PFSK-1 (cell line): ENCODE measurements at regions not wholly inside any gene's neighbourhood (a gene's known extent, or its start where the extent isn't known, plus 50 kb on each side); places are given as distances from the start of the nearest gene placed in this dataset.

Source experiments
- FOXP2 ChIP-seq: optimal IDR thresholded peaks from 2 replicates; pipeline ENCODE3; 2011; ENCODE audit warnings: borderline replicate concordance, control low read depth, inconsistent platforms; ENCODE audit not compliant: insufficient read depth; ENCODE audit errors: extremely low read length, extremely low read depth
- POLR2AphosphoS5 ChIP-seq: IDR thresholded peaks from 2 replicates; pipeline ENCODE4 v1.6.1; 2012; ENCODE audit warnings: low read depth, mild to moderate bottlenecking, control low read depth, low read length, moderate library complexity
- SIN3A ChIP-seq: IDR thresholded peaks from 2 replicates; pipeline ENCODE4 v1.6.1; 2012; ENCODE audit warnings: mild to moderate bottlenecking, low read length, moderate library complexity, borderline replicate concordance; ENCODE audit not compliant: insufficient read depth
- TAF1 ChIP-seq: IDR thresholded peaks from 2 replicates; pipeline ENCODE4 v1.6.1; 2012; ENCODE audit warnings: low read length, control low read depth, borderline replicate concordance; ENCODE audit not compliant: insufficient read depth
- TF ChIP-seq, protein P1 (sequence below), 2 experiments: IDR thresholded peaks; 2 replicates each; pipeline versions ENCODE4 v1.6.1 to v1.8.0; 2011 to 2012; ENCODE audit warnings: low read depth in 2 of 2, low read length in 2 of 2, control low read depth in 1 of 2, inconsistent platforms in 1 of 2, mild to moderate bottlenecking in 1 of 2, moderate library complexity in 1 of 2; ENCODE audit not compliant: insufficient read depth in 1 of 2

DNA sequence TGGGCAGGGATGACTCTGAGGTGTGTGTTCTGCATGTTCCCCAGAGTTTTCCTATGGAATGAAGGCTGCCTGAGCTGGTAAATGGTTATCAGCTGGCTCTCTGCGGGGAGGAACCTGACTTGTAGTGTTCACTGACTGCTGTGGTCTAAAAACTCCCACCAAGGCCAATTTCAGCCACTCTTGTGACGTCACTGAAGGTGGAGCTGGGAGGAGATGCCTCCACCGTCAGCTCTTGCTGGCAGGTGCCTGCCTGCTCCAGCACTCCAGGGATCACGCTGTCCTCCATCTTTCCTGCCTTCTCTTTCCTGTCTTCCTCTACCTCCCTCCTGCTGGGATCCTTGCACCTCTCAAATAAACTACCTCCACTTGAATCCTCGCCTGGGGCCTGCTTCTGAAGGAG lies 209.5 kb upstream of the HS6ST1 start:
- TF ChIP-seq POLR2AphosphoS5 (no peak), FOXP2 (no peak), SIN3A (no peak), TAF1 (no peak)
- TF ChIP-seq, protein P1, sequence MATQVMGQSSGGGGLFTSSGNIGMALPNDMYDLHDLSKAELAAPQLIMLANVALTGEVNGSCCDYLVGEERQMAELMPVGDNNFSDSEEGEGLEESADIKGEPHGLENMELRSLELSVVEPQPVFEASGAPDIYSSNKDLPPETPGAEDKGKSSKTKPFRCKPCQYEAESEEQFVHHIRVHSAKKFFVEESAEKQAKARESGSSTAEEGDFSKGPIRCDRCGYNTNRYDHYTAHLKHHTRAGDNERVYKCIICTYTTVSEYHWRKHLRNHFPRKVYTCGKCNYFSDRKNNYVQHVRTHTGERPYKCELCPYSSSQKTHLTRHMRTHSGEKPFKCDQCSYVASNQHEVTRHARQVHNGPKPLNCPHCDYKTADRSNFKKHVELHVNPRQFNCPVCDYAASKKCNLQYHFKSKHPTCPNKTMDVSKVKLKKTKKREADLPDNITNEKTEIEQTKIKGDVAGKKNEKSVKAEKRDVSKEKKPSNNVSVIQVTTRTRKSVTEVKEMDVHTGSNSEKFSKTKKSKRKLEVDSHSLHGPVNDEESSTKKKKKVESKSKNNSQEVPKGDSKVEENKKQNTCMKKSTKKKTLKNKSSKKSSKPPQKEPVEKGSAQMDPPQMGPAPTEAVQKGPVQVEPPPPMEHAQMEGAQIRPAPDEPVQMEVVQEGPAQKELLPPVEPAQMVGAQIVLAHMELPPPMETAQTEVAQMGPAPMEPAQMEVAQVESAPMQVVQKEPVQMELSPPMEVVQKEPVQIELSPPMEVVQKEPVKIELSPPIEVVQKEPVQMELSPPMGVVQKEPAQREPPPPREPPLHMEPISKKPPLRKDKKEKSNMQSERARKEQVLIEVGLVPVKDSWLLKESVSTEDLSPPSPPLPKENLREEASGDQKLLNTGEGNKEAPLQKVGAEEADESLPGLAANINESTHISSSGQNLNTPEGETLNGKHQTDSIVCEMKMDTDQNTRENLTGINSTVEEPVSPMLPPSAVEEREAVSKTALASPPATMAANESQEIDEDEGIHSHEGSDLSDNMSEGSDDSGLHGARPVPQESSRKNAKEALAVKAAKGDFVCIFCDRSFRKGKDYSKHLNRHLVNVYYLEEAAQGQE (IDR thresholded peaks at IDR 0.05; ENCODE audit: insufficient read depth in 1 of 2, low read depth in 2 of 2, low read length in 2 of 2): no peak

DNA sequence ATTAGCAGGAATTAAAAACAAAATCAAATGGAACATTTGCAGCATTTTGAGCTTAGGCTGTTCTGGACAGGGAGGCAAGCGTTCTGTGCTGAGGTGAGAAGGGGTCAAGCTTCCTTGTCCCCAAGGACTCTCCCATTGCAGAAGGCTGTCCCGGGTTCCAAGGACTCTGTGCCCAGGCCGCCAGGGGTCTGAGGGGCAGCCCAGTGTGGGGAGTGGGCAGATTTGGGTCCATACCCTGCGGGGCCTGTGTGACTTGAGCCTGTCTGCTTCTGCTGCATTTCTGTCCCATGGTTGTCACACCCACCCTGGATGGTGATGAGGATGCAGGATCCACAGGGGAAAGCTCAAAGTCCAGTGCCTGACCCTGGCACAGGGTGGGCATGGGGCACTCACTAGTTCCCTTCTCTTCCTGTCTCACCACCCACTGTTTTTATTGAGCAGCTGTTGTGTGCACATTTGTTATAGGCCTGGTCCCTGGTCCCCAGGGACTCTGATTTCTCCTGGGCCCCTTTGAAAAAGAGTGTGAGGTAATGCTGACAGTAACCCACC lies 211.4 kb upstream of the HS6ST1 start:
- TF ChIP-seq, protein P1 (IDR thresholded peaks at IDR 0.05; ENCODE audit: insufficient read depth in 1 of 2, low read depth in 2 of 2, low read length in 2 of 2): no peak
- TF ChIP-seq TAF1 (no peak), SIN3A (no peak), FOXP2 (no peak), POLR2AphosphoS5 (no peak)

DNA sequence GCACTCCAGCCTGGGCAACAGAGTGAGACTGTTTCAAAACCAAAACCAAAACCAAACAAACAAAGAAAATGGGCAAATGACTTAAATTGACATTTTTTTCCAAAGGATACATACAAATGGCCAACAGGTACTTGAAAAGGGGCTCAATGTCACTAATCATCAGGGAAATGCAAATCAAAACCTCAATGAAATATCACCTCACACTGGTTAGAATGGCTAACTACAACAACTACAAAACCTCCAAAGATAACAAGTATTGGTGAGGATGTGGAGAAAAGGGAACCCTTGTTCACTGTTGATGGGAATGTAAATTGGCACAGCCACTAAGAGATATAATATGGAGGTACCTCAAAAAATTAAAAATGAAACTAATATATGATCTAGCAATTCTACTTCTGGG lies 213.2 kb upstream of the HS6ST1 start:
- TF ChIP-seq, protein P1 (IDR thresholded peaks at IDR 0.05; ENCODE audit: insufficient read depth in 1 of 2, low read depth in 2 of 2, low read length in 2 of 2): no peak
- no peak for TF ChIP-seq TAF1
- no peak for TF ChIP-seq SIN3A
- TF ChIP-seq FOXP2: no peak
- no peak for TF ChIP-seq POLR2AphosphoS5

DNA sequence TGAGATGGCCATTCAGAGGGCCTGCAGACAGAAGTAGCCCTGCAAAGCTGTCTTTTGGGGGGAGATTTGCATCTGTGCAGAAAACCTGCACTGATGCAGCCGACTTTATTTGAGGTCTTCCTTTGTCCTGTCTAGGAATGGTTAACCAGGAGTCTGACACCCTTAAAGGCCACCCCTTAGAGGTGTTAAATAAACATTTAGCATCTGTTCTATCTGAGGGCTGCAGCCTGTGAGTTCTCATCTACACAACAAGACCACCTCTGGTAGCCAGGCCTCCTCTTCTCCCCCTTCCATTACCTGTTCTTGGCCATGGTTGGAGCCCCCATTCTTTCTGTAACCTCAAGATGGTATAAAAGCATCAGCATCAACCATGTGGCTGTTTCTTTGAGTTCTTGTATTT lies 214.4 kb upstream of the HS6ST1 start:
- TF ChIP-seq TAF1: no peak
- TF ChIP-seq, protein P1 (IDR thresholded peaks at IDR 0.05; ENCODE audit: insufficient read depth in 1 of 2, low read depth in 2 of 2, low read length in 2 of 2): no peak
- TF ChIP-seq POLR2AphosphoS5: no peak
- no peak for TF ChIP-seq FOXP2
- TF ChIP-seq SIN3A: no peak
